Neural cell (in vitro differentiated cells): ENCODE measurements at regions not wholly inside any gene's neighbourhood (a gene's known extent, or its start where the extent isn't known, plus 50 kb on each side); places are given as distances from the start of the nearest gene placed in this dataset.

Source experiments
- H2AFZ ChIP-seq: fragments of 200-600, 300-800 bp; sonication (generic), shearing (Covaris generic); 2 replicates; pipeline ENCODE4 v1.6.0; 2014; ENCODE audit warnings: low read depth, mild to moderate bottlenecking, antibody characterized with exemption, low read length, moderate library complexity
- H3F3A ChIP-seq: fragments of 200-600 bp; shearing (Covaris generic); 2 replicates; pipeline ENCODE4 v1.6.1; 2016; ENCODE audit warnings: mild to moderate bottlenecking, moderate library complexity, mixed read lengths, antibody characterized with exemption, low read length; ENCODE audit not compliant: insufficient read depth, poor library complexity, severe bottlenecking
- H3K27ac ChIP-seq: fragments of 200-600, 300-800 bp; sonication (generic), shearing (Covaris generic); 2 replicates; pipeline ENCODE4 v1.5.1; 2014; ENCODE audit warnings: mild to moderate bottlenecking, low read length, moderate library complexity
- H3K27me3 ChIP-seq: fragments of 300-800, 200-600 bp; sonication (generic), shearing (Covaris generic); 2 replicates; pipeline ENCODE4 v1.6.0; 2014; ENCODE audit warnings: mild to moderate bottlenecking, low read depth, low read length, moderate library complexity; ENCODE audit not compliant: insufficient read depth
- H3K36me3 ChIP-seq: fragments of 300-800, 200-600 bp; sonication (generic), shearing (Covaris generic); 2 replicates; pipeline ENCODE4 v1.5.1; 2014; ENCODE audit warnings: mild to moderate bottlenecking, antibody characterized with exemption, low read length, moderate library complexity; ENCODE audit not compliant: insufficient read depth
- H3K4me2 ChIP-seq: fragments of 300-800, 200-600 bp; sonication (generic), shearing (Covaris generic); 2 replicates; pipeline ENCODE4 v1.6.0; 2014; ENCODE audit warnings: mild to moderate bottlenecking, low read length
- H3K4me3 ChIP-seq: fragments of 300-800, 200-600 bp; sonication (generic), shearing (Covaris generic); 2 replicates; pipeline ENCODE4 v1.5.1; 2014; ENCODE audit warnings: mild to moderate bottlenecking, low read length, moderate library complexity
- H3K79me2 ChIP-seq: fragments of 200-600 bp; shearing (Covaris generic); replicated peaks from 2 replicates; pipeline ENCODE4 v1.6.0; 2014; ENCODE audit warnings: mild to moderate bottlenecking, low read length, moderate library complexity; ENCODE audit not compliant: insufficient read depth
- H3K9ac ChIP-seq: fragments of 300-800, 200-600 bp; sonication (generic), shearing (Covaris generic); 2 replicates; pipeline ENCODE4 v1.6.1; 2016; ENCODE audit warnings: mild to moderate bottlenecking, low read length, mixed read lengths
- H3K9me2 ChIP-seq: fragments of 200-600 bp; shearing (Covaris generic); 2 replicates; pipeline ENCODE4 v1.6.1; 2016; ENCODE audit warnings: mild to moderate bottlenecking, low read length, mixed read lengths; ENCODE audit not compliant: insufficient read depth
- H3K9me3 ChIP-seq: fragments of 200-600, 300-800 bp; sonication (generic), shearing (Covaris generic); 2 replicates; pipeline ENCODE4 v1.6.1; 2016; ENCODE audit warnings: mild to moderate bottlenecking, mixed run types, low read length, moderate library complexity, mixed read lengths
- H4K20me1 ChIP-seq: fragments of 200-600 bp; shearing (Covaris generic); 2 replicates; pipeline ENCODE4 v1.6.1; 2016; ENCODE audit warnings: mild to moderate bottlenecking, mixed run types; ENCODE audit not compliant: insufficient read depth
- EP300 ChIP-seq: fragments of 450-650 bp; conservative IDR thresholded peaks from 2 replicates; pipeline ENCODE4 v1.6.1; 2014; ENCODE audit warnings: antibody characterized with exemption, mild to moderate bottlenecking, moderate library complexity; ENCODE audit not compliant: poor library complexity, severe bottlenecking
- EZH2 ChIP-seq: fragments of 200-600, 300-800 bp; shearing (Covaris generic), sonication (generic); IDR thresholded peaks from 2 replicates; pipeline ENCODE4 v1.6.1; 2014; ENCODE audit warnings: antibody characterized with exemption, low read length, borderline replicate concordance, mild to moderate bottlenecking; ENCODE audit not compliant: insufficient read depth, poor library complexity, severe bottlenecking
- MXI1 ChIP-seq: fragments of 450-650 bp; conservative IDR thresholded peaks from 2 replicates; pipeline ENCODE4 v1.6.1; 2014; ENCODE audit warnings: antibody characterized with exemption, mild to moderate bottlenecking; ENCODE audit not compliant: poor library complexity, severe bottlenecking
- POLR2AphosphoS5 ChIP-seq: IDR thresholded peaks from 2 replicates; pipeline ENCODE4 v1.6.1; 2012
- RAD21 ChIP-seq: fragments of 450-650 bp; conservative IDR thresholded peaks from 2 replicates; pipeline ENCODE4 v1.6.1; 2014; ENCODE audit warnings: antibody characterized with exemption, mild to moderate bottlenecking, moderate library complexity
- REST ChIP-seq: IDR thresholded peaks from 2 replicates; pipeline ENCODE4 v1.6.1; 2012; ENCODE audit warnings: borderline replicate concordance
- SMC3 ChIP-seq: fragments of 450-650 bp; conservative IDR thresholded peaks from 2 replicates; pipeline ENCODE4 v1.6.1; 2014; ENCODE audit warnings: antibody characterized with exemption, mild to moderate bottlenecking, moderate library complexity; ENCODE audit not compliant: poor library complexity
- TAF1 ChIP-seq: IDR thresholded peaks from 2 replicates; pipeline ENCODE4 v1.6.1; 2012; ENCODE audit warnings: low read depth
- TF ChIP-seq, protein P1 (sequence below): fragments of 450-650 bp; IDR thresholded peaks from 2 replicates; pipeline ENCODE4 v1.5.1; 2014; ENCODE audit warnings: antibody characterized with exemption, mild to moderate bottlenecking, moderate library complexity; ENCODE audit not compliant: poor library complexity, severe bottlenecking

DNA sequence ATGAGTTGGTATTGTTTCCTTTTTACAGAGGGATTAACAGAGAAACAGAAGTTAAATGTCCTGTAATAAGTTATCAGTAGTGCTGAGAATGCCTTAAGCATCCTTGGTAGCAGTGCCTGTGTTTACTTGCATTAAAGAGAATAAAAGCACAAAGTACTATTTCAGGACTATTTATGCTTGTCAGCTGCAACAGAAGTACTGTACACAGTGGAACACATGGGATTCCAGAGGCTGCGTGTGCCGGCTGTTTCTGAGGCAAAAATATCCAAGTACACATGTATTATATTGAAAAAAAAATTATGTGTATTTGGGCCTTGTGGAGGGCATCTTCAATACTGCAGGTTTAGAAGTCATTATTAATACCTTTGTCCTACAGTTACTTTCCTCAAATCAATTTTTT lies 58.2 kb upstream of the ACTBL2 start:
- Histone ChIP-seq H3K9me3 (no peaks in the 10 kb centered on the region), H3K79me2 (no peaks in the 10 kb centered on the region), H3K27ac (no peak overlapping the region), H3K4me2 (no peak overlapping the region), H3F3A (no peaks in the 10 kb centered on the region), H3K36me3 (no peaks in the 10 kb centered on the region), H3K9ac (no peak overlapping the region), H3K9me2 (no peaks in the 10 kb centered on the region), H3K27me3 (no peaks in the 10 kb centered on the region), H2AFZ (no peak overlapping the region), H3K4me3 (no peak overlapping the region), H4K20me1 (no peaks in the 10 kb centered on the region)
- TF ChIP-seq SMC3 (no peak), MXI1 (no peak), EP300 (no peak), POLR2AphosphoS5 (no peak), RAD21 (no peak), EZH2 (no peak)
- TF ChIP-seq, protein P1, sequence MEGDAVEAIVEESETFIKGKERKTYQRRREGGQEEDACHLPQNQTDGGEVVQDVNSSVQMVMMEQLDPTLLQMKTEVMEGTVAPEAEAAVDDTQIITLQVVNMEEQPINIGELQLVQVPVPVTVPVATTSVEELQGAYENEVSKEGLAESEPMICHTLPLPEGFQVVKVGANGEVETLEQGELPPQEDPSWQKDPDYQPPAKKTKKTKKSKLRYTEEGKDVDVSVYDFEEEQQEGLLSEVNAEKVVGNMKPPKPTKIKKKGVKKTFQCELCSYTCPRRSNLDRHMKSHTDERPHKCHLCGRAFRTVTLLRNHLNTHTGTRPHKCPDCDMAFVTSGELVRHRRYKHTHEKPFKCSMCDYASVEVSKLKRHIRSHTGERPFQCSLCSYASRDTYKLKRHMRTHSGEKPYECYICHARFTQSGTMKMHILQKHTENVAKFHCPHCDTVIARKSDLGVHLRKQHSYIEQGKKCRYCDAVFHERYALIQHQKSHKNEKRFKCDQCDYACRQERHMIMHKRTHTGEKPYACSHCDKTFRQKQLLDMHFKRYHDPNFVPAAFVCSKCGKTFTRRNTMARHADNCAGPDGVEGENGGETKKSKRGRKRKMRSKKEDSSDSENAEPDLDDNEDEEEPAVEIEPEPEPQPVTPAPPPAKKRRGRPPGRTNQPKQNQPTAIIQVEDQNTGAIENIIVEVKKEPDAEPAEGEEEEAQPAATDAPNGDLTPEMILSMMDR: no peak

- H3K9me2 ChIP-seq: no peaks in the 10 kb centered on the region
- no peaks in the 10 kb centered on the region for H3K27me3 ChIP-seq
- no peak overlapping the region for H3K4me2 ChIP-seq
- TF ChIP-seq, protein P1: no peak
- TF ChIP-seq POLR2AphosphoS5 (no peak), EZH2 (no peak), SMC3 (no peak), TAF1 (no peak), MXI1 (no peak), REST (no peak), EP300 (no peak), RAD21 (no peak)
- no peak overlapping the region for H3K9ac ChIP-seq
- H3K27ac ChIP-seq: no peak overlapping the region
- no peak overlapping the region for H3K4me3 ChIP-seq
- no peak overlapping the region for H2AFZ ChIP-seq
- H3K9me3 ChIP-seq: no peaks in the 10 kb centered on the region
- H3K79me2 ChIP-seq: no peaks in the 10 kb centered on the region
- no peaks in the 10 kb centered on the region for H3K36me3 ChIP-seq
- no peaks in the 10 kb centered on the region for H4K20me1 ChIP-seq
- no peaks in the 10 kb centered on the region for H3F3A ChIP-seq
Observed at GRCh38 chr5:57539281-57539701, 56.7 kb upstream of the ACTBL2 start.
